Activated CD4-positive, alpha-beta T cell treated with anti-CD3 and anti-CD28 coated beads, Interleukin-2, amount 50 U/mL, for 48 hours (primary cell): ENCODE measurements at regions not wholly inside any gene's neighbourhood (a gene's known extent, or its start where the extent isn't known, plus 50 kb on each side); places are given as distances from the start of the nearest gene placed in this dataset.
"Not testable (repeated sequence)": the region's sequence is repeated elsewhere in the genome, so short reads cannot be mapped to it uniquely, and the experiment has no call there.

Experiments used
- DNase-seq, 2 experiments: peaks; one replicate each; pipeline ENCODE4 v3.0.0-alpha.2; 2020

DNA sequence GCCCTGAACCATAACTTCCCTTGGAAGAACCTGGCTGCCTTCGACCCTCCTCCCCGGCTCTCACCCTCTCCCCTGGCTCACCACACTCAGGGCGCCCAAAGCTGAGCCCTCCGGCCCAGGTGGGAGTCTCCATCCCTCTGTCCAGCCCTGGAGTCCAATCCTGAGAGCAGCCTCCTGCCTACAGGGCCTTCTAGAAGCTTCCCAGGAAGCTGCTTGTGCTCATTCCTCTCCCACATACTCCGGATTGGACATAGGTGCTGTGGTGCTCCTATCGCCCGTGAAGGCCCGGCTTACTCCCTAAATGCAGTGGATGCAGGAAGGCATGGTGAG, 1332.0 kb downstream of the BRD1 start:
- no peak for DNase-seq

DNA sequence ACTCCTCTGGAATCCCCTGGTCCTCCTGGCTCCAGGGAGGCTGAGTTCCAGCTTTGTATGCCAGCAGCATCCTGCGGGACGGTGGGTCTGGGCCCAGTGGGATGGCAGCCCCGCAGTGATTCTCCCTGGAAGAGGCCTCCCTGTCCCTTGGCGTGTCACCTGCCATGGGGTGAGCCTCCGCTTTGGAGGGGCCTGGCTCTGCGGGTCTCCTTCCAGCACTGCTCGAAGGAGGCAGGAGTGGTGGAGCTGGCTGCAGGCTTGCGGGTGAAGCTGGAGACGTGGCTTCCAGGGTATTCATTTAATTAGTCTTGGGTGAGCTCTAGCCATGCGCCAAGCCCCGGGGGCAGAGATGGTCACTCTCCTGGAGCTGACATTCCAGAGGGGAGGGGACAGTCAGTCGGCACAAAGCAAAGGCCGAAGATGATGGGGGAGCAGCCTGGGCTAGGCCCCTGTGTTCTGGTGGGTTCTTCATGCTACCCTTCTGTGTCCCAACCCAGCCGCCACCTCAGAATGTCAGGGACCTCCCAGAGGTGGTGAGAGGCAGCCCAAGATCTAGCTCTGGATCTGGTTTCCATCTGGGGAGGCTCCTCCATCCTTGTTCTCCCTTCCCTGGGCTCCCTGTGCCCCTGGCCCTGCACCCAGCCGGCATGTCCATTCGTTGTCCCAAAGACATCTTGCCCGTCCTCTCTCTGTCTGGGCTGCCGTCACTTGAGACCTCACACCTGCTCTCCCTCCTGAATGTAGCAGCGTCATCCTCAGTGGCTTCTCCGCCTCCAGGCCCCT, 1332.5 kb downstream of the BRD1 start:
- DNase-seq, result no peak

DNA sequence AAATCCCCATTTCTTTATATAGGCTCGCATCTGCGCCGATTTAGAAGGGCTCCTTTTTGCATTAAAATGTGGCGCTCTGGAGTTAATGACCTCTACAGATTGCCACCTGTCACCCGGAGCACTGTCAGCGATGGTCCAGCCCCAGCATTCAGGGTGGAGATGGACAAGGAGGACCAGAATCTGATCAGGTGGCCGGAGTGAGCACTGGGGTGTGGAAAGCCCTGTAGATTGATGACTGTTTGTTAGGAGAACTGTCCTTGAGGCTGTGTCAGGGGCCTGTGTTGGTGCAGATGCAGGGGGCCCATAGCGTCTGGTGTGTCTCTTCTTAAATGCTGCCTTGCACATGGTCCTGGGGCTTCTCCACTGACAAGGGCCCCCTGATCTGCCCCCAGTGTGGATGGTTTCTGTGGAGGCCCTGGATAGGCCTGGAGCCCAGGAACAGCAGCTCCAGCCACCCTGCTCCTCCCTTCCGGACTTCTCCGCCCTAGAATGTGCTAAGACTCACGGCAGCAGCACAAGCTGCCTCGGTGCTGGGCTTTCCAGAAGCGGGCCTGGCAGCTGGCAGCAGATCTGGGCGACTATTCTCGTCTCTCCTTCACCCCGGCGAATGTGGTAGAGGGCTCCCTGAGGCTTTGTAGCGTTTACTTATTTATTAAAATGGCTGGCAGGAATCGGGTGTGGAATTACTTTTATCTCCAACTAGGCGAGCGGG, 1333.3 kb downstream of the BRD1 start:
- DNase-seq, result no peak

DNA sequence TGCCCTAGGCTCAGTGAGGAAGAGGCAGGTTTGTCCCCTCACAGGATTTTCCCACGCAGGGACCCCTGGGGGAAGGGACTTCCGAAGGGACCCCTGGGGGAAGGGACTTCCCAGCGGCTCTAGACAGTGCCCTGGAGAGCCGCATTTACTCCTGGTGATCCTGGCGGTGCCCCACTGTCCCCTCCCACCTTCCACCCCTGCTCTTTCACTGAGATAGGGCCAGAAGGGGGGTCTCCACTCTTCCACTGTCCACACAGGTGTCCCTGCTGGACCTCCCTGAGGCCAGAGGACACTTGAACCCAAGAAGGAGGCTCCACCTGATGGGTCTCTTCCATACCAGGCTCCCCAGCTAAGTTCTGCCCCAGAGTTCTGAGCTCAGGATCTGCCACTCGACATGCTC, 1333.9 kb downstream of the BRD1 start:
- no peak for DNase-seq

DNA sequence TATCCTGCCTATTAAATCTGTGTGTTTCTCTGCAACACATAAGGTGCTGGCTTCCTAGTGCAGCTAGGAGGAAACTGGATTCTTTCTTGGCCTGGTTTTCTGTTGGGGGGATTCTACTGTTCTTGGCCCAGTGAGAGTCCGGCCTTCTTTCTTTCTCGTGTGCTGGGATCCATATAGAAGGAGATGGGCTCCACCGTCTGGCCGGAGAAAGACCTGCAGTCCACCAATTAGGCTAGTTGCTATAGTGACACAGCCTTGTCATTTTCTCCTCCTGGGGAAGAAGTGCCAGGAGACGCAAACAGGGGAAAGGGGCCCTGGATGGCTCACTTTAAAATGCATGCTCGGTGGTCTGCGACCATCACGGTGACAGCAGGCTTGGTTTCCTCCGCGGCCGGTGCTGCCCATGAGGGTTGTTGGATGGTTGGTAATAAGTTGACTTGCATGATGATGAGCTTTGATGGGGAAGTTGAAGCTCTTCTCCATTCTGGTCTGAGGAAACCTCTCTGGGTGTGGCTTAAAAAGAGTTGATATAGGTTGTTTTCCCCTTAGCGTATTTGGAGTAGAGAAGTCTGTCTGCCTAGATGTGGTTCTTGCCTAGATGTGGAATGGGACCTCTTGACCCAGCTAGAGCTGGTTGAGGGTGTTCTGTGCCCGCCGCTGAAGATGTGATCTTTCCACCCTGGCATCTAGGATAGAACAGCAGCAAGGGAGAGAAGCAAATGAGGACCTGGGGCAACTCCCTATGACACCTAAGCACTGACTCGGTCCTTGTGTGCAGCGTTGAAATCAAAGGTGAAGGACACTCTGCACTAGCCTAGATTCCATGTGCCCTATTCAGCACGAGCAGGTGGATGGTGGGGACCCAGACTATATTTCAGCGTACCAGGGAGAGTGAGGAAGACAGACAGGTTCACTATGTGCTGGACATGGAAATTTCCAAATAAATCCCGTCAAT, 1335.0 kb downstream of the BRD1 start:
- DNase-seq, result peak; percentile 46 to 47

DNA sequence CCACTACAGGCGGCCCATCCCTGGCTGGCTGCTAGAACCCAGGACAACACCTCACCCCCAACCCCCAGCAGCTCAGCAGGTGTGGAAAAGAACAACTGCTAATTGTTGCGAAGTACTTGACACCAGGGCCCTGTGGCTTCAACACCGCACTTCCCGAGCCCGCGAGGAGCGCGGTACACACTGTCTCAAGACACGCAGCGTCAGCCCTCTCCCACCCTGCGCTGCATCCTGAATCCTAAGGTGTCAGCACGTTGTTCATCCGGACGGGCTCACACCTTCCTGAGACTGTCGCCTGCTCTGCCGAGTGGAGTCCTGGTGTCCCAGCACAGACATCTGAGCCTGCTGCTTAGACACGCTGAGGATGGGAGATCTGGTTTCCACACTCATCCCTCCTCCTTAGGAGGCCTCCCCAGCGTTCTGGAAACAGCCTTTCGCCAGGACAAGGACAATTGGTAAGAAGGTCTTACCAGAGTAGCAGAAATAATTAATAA, 1336.2 kb downstream of the BRD1 start:
- DNase-seq, result no peak

DNA sequence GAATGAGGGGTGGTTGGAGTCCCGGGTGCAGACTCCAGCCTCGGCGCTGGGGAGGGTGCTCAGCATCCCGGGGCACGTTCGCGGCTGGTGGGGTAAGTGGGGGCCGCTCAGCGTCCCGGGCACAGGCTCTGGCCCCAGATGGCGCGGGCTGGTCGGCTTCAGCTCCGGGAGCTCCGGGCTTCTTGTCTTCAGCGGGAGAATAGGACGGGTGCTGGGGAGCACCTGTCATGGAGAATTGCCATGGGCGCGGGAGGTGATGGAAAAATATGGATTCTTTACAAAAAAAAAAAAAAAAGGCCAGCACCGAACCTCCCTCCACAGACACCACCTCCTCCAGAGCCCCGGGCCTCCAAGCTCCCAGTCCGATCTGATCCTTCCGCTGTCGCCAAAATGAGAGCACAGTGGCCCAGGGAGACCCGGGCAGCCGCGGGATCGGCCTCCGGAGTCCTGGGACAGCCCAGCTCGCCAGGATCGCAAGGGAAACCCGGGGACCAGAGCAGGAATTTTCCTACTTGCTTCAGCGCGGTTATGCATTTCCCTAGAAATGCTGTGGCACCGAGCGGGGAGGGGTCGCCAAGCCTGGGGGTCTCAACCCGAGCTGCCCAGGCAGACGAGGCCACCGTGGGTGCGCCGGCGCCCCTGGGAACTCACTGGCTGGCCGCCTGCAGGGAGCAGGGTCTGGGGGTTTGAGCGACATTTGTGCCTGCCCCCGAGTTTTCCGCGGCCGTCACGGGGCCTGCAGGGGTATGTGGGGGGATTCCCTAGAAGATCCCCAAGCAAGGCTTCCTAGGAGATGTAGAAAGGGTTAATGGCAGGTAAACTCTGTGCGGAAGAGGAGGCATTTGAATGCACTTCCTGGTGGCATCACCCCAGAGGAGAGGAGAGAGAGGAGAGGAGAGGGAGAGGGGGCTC, 1336.9 kb downstream of the BRD1 start:
- DNase-seq, result no peak

DNA sequence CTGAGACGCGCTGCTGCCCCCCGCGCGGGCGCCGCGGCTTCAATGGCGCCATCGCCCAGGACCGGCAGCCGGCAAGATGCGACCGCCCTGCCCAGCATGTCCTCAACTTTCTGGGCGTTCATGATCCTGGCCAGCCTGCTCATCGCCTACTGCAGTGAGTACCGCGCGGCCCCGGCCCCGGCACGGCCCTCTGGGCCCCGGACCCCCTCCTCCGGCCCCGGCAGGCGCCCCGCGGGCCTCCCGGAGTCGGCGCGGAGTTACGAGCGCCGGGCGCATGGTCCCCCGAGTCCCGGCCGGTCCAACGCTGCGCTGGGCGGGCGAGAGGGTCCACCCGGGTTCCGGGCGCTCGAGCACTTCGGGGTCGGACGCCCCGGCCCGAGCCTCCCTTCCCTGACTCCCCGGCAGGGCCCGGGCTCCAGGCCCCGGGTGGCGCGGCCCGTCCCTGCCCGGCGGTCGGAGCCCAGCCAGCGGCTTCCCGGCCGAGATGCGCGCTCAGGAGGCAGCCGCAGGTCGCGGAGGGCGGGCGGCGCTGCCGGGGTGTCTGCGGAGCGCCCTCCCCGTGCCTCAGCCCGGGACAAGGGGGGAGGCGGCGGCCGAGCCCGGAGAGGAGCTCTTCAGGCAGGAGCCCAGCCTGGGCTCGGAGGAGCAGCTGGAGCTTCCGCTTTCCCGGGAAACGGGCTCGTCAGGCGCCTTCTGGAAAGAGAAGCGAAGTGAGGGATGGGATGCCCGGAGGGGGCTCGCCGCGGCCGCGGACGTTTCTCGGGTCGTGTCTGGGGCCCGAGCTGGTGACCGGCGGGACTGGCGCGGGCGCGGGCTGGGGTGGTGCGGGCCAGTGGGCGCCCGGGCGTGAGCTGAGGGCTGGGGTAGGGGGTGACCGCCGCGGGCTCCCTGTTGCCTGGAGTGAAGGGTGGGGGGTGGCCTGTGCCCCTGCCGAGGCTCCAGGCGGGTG, 1337.8 kb downstream of the BRD1 start:
- no peak for DNase-seq

DNA sequence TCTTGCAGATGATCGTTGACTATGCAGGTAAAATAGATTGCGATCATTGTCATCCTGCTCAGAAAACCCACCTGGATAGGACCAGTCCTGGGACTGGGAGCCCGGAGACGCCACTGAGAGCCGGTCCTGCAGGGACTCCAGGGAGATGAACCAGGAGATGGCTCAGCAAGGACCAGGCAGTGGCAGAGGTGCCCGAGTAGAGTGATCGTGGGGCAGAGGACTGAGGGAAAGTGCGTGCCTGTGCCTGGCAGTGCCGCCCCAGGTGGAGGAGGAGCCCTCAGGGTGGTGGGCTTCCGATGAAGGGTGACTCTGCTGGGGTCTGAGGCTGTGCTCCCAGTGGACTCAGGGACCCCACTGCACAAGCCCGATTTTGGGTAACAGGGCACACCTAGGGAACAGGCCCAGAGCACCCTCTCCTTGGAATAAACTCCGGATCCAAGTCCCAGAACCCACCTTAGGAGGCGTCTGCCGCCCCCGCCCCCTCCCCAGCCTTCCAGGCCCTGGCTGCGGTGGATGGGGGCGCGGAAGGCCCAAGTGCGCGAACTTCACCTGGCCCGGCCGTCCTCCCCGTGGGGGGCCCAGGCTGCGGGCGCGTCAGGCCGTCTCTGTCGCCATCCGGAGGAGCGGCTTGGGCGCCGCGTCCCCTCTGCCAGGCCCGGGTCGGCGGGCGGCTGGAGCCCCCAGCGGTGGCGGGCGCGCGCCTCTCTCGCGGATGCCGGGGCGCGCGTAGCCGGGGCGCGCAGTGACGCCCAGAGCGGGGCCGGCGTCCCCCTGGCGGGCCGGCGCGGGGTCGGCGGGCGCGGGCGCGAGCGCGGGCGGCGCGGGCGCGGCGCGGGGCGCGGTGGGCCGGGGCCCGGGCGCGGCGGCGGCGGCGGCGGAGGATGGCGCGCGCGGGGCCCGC, 1338.8 kb downstream of the BRD1 start:
- DNase-seq, result no peak

DNA sequence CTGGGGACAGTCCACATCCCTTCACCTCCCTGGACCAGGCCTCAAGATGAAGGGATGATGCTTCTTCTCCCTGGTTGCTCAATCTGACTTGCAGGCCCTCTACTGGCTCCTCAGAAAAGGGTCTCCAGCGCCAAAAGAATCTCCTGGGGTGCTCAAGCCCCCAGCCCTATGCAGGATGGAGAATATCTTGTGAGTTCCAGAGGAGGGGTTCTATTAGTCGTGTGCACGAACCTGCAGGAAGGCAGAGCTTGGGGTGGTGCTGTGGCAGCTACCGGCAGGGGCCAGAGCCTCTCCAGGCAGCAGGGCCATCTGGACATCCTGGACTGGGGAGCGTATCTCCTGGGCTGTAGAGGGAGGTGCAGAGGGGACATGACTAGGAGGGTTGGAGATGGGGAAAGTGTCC, 1339.5 kb downstream of the BRD1 start:
- no peak for DNase-seq

DNA sequence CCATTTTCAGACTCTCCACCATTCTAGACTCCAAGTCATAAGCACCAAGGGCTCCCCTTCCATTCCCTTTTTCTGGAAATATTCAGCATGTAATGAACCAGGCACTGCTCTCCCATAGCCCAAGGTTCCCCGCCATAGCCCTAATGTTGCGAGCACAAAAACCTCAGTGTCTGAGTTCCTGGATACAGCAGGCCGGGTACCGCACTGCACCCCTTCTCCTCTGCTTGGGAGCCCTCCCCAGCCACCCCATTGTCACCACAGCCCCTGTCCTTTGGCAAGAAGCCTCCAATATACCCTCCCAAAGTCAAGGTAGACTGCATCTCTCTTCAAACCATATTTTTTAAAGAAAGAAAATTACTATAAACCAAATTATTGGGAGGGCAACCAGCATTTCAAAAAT, 1341.1 kb downstream of the BRD1 start:
- no peak for DNase-seq

DNA sequence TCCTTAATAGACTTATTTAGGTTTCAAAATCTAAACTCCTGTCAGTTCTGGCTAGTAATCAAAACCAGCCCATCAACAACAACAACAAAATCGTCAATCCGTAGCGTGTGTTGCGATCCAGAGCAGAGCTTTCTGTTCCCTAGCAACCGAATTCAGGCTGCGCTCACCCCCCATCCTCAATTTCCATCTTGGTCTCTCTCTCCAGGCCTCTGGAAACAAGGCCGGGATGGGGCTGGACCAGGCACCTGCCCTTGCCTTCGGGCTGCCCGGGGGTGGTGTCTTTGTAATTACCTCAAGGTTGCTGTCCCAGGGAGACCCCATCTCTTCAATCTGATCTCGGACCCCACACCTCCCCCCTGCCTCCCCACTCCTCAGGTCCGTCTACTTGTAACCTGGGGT, 1341.5 kb downstream of the BRD1 start:
- no peak for DNase-seq

DNA sequence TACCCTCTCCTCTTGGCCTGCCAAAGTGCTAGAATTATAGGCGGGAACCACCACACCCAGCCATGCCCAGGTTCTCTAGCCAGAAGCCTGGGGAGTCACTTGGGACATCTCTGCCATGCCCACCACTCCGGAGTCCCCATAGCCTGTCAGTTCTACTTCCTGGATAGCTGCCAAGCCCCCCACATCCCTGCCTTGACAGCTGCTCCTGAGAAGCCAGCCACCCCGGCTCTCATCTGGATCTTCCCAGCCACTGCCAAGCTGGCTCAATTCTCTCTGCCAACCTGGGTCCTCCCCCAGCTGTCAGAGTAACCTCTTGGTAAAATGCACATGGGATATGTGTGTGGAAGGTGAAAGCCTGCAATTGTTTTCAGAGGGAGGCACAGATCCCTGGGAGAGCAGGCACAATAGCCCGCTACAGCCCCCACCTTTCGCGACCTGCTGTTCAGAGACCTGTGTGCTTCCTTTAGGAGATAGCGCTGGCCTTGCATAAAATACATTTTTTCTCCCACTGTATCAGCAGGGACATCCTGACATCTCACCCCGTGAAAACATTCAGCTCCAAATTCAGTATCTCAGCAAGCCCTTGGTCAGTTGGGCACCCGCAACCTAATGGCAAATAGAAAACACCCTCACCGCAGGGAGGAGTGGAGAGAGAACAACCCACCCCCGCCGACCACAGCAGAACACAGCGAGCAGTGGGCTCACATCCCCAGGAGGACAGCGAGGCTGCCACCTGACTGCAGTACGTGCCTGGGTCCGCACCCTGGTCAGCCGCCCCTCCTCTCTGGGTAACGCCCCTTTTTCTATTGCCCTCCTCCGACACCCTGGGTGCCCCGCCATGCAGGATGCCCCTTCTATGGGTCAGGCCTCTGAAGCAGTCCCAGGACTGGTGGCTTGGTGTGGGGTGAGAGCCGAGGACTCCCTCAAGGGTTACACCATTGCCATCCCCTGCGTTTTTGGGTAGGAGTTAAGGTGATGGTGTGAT, 1342.2 kb downstream of the BRD1 start:
- no peak for DNase-seq

DNA sequence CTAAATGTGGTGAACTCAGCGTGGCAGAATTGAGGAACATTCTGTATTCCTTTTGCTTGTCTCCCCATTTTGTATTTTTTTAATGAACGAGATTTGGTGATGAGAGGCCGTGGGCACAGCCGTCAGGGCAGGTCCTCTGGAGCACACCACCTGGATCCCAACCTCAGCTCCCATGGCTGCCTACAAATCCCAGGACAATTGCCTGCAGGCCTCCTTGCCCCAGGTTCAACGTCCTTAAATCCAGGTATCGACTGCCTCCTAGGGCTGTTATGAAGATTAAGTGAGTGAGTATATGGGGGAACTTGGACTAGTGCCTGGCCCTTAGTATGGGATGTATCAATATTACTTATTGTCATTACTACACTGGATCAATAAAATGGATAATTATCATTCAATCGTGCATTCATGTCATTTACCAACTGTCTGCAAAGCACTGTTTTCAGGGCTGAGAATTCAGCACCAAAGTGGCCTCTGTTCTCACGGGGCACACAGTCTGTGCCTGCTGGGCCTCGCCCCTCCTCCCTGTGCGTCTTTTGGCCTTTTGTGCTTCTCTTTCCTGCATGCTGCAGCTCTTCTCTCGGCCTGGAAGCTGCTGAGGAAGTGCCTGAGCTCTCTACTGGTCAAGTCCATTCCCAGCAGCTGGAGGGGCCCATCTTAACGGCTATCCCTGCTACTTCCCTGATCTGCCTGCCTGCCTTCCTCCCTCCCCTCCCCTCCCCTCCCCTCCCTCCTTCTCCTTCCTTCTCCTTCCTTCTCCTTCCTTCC, 1343.7 kb downstream of the BRD1 start:
- DNase-seq, result no peak

DNA sequence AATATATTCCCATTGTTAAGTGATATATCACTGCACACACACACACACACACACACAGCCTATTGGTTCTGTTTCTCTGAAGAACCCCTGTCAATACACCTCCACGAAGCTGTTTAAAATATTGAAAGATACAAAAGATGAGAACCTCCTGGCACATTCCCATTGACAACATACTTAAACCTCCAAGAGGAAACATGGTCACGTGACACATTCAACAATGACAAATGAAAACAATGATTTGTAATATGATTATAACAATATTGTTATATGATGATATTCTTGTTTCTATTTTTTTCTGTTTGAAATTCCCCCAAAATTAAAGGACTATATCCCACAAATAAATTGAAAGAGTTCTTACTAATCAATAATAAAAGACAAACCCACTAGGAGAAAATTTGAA, 1344.9 kb downstream of the BRD1 start:
- DNase-seq, result no peak

DNA sequence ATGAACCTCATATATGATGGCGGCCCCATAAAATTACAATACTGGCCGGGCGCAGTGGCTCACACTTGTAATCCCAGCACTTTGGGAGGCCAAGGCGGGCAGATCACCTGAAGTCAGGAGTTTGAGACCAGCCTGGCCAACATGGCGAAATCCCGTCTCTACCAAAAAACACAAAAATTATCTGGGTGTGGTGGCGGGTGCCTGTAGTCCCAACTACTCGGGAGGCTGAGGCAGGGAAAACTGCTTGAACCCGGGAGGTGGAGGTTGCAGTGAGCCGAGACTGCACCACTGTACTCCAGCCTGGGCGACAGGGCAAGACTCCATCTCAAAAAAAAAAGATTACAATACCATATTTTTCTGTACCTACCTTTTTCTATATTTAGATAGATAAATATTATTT, 1345.5 kb downstream of the BRD1 start:
- DNase-seq, result not testable (repeated sequence)

DNA sequence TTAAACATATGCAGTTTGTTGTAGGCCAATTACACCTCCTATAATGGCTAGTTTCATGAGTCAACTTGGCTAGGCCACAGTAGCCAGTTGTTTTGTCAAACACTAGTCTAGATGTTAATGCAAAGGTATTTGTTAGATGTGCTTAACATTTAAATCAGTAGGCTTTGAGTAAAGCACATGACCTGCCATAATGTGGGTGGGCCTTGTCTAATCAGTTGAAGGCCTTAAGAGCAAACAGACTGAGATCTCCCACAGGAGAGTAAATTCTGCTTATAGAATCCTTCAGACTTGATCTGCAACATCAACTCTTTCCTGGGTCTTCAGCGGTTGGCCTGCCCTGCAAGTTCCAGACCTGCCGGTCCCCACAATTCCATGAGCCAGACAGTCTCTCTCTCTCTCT, 1345.9 kb downstream of the BRD1 start:
- no peak for DNase-seq
